ENCODE measurements at regions not wholly inside any gene's neighbourhood (a gene's known extent, or its start where the extent isn't known, plus 50 kb on each side); places are given as distances from the start of the nearest gene placed in this dataset.

GRCh38 chr1:96384611-96385010 is 337.0 kb upstream of the PTBP2 start:
- TF ChIP-seq CTCF (IDR thresholded peaks at IDR 0.05) (no peak), POLR2AphosphoS5 (IDR thresholded peaks at IDR 0.05) (no peak)

Data from sigmoid colon (tissue), 4 donors.